SK-N-MC (cell line): ENCODE measurements at regions not wholly inside any gene's neighbourhood (a gene's known extent, or its start where the extent isn't known, plus 50 kb on each side); places are given as distances from the start of the nearest gene placed in this dataset.

ENCODE experiments used
- EZH2 ChIP-seq: fragments of 200-600 bp; sonication (generic); IDR thresholded peaks from one replicate; pipeline ENCODE4 v1.6.1; 2017; ENCODE audit warnings: antibody characterized with exemption
- FOXP2 ChIP-seq: optimal IDR thresholded peaks from 2 replicates; pipeline ENCODE3; 2011; ENCODE audit warnings: mild to moderate bottlenecking, moderate library complexity; ENCODE audit not compliant: insufficient read depth; ENCODE audit errors: extremely low read length, control extremely low read depth
- POLR2AphosphoS5 ChIP-seq: IDR thresholded peaks from 2 replicates; pipeline ENCODE4 v1.6.1; 2012; ENCODE audit warnings: mild to moderate bottlenecking, low read depth, low read length, borderline replicate concordance

GRCh38 chr12:30153981-30154380 is 370.2 kb upstream of the TMTC1 start:
- TF ChIP-seq EZH2, result no peak
- TF ChIP-seq POLR2AphosphoS5, result no peak
- no peak for TF ChIP-seq FOXP2
